IPS DF 4.7 (cell line): ENCODE measurements at regions not wholly inside any gene's neighbourhood (a gene's known extent, or its start where the extent isn't known, plus 50 kb on each side); places are given as distances from the start of the nearest gene placed in this dataset.
A peak's percentile ranks its signal among the peaks of the same experiment; 100 is the strongest.
"Not testable (repeated sequence)": the region's sequence is repeated elsewhere in the genome, so short reads cannot be mapped to it uniquely, and the experiment has no call there.

Experiments
- DNase-seq: peaks from one replicate; pipeline ENCODE4 v3.0.0-alpha.2; 2013; ENCODE audit warnings: low spot score; ENCODE audit errors: extremely low read depth

- no peak for DNase-seq
Observed at GRCh38 chr1:185681034-185681633, 53.1 kb upstream of the HMCN1 start.

DNA sequence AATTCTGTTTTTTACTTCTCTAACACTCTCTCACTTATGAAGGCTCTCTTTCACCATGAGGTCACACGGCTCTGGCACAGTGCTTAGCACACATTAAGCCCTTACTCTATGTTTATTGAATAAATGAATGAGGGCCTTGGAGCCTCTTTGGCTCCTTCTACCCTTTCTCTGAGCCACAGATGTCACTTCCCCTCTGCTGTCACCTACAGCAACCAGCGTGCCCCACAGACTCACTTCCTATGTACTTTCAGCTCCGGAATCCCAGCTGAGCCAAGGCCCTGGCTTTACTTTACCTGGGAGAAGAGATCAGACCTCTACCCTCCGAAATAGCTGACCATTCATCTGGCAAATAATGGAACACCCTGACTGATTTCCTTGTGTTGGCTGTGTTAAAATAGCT is 53.7 kb upstream of the HMCN1 start:
- DNase-seq: no peak

DNA sequence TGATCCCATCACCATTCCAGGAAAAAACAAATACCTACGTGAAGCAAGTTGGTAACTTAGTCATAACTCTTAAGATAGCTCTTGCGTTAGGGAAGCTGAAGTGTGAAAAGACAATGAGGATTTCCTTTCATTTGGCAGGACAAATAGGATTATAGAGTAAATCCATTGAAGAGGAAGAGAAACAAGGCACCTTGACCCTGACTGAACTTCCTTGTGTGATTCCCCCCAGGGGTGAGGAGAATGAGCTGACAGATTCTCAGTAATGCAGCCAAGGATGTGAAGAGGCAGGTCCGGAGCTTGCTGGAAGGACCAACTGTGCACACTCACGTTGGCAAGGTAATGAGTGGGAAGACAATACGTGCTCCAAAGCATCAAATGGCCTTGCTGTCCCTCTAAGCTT is 55.0 kb upstream of the HMCN1 start:
- DNase-seq: no peak

- no peak for DNase-seq
Observed at GRCh38 chr1:185676969-185677368, 57.2 kb upstream of the HMCN1 start.

- DNase-seq: no peak
Observed at GRCh38 chr1:185674201-185674600, 60.0 kb upstream of the HMCN1 start.

- no peak for DNase-seq
Observed at GRCh38 chr1:185672719-185673360, 61.4 kb upstream of the HMCN1 start.

DNA sequence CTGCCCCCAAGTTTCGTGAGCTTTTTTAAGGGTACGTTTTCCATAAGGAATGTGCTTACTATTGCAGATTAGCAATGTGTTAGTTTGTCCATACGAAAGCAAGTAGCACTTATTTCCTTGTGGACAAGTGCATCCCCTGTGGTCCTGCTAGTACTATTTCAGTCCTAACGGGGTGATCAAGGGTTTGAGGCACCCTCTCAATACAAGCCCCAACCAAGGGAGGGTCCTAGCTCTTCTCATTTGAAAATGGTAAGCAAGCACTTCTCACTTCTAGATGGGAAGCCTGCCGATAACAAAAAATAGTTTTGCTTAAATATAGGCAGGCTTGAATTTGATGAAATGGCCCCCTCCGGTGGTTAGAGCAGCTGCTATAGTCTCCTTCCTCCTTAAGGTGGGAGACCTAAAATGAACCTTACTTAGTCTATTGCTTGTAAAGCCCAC is 64.0 kb upstream of the HMCN1 start:
- no peak for DNase-seq

DNA sequence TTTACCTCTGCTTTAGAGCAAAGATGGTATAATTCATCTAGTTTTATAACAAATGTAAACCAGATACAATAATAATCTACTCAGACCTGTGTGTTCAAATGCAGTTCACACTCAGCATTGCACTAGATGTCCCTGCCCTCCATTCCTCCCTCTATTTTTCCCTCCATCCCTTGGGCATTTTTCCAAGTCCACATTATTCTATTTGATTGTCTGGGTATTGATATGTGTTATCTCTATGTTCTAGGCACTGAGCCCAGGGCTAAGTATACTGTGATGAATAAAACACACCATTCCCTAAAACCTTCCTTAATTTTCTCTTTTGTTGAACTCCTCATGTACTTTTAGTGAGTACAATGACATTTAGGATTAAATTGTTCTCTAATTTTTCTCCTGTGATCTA is 66.2 kb upstream of the HMCN1 start:
- no peak for DNase-seq

DNA sequence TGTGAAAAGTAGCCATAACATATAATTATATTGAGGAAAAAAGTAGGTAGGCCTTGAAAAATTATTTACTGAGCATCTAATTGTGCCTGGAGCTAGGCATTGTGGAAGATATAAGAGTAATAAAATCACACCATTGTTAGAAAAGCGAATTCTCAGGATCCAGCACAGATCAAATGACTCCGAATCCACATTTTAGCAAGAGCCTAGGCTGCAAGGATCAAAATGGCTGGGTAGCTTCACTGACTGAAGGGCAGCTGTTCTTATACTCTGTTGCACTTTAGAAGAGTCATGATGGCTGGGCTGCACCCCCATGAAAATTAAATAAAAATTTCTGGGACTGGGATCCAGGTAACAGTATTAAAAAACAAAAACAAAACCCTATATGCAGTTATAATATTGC is 67.6 kb upstream of the HMCN1 start:
- DNase-seq: no peak

DNA sequence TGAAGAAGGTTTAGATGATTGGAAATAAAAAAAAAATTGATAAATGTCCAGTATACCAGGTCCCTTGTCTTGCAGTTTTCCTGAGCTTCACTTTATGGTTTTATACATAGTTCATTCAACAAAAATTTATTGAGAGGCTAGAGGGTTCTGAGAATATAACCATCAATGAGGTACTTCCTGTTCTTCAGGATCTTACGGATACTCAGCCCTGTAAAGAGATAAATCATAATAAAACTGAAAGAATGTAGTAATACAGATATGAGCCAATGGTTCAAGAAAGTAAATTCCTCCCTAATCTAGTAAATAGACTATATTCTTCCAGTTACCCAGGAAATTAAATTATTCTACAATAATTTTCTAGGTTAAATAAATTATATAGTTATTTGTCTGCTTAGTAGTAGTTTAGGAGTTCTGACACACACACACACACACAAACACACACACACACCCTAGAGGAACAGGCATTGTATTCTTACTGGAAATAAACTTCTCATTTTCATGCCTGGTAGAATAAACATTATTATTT is 70.4 kb upstream of the HMCN1 start:
- no peak for DNase-seq

- DNase-seq: no peak
Observed at GRCh38 chr1:185663332-185663731, 70.9 kb upstream of the HMCN1 start.

DNA sequence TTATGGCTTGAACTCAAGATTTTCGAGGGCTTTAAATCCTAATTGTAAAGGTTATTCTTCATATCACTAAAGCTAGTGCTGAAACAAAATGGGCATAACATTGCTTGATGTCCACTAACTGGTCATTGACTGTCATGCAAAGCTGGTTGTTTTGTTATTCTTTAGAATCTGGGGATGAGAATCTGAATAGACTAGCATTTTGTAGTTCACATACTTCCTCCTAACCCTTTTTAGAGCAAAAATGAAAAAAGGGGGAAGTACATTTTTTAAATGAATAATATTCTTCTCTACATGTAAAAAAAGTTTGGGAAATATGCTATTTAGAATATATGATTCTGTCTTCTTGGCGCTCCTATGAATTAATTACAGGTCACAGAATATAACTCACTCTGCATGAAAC is 72.2 kb upstream of the HMCN1 start:
- DNase-seq: no peak

DNA sequence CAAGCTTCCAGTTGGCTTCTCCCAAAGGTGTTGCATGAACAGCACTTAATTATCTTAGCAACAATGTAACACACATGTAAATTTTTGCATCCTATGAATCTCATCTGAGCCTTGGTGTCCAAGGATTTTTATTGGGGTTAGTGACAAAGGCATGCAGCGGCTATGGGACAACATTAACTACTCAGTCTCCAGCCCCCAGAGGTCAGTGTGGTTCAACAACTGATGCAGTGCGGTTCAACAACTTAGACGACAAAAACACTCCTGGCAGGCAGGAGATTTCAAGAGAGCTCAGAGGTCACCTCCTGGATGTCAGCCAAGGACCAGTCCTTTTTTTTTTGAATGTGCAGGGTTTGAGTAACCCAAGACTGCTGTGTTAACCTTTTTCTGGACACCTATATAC is 77.5 kb upstream of the HMCN1 start:
- DNase-seq: no peak

DNA sequence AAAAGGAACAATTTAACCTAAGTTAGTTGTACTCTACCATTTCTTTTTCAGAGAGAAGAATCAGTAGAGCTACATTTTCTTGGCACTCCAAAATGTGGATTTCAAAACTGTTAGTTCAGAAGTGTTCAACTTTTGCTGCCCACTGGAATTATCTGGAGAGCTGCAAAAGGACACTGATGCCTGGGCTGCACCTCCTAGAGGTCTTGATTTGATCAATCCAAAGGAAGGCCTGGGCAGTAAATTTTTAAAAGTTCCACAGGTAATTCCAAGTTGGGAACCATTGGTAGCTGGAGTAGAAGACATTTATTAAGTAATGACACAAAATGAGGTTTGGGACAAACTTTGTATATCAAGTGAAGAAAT is 79.3 kb upstream of the HMCN1 start:
- DNase-seq: no peak

GRCh38 chr1:185654199-185654951 is 79.8 kb upstream of the HMCN1 start:
- no peak for DNase-seq

GRCh38 chr1:185653615-185654014 is 80.6 kb upstream of the HMCN1 start:
- no peak for DNase-seq

- DNase-seq: no peak
Observed at GRCh38 chr1:185652348-185652747, 81.8 kb upstream of the HMCN1 start.

DNA sequence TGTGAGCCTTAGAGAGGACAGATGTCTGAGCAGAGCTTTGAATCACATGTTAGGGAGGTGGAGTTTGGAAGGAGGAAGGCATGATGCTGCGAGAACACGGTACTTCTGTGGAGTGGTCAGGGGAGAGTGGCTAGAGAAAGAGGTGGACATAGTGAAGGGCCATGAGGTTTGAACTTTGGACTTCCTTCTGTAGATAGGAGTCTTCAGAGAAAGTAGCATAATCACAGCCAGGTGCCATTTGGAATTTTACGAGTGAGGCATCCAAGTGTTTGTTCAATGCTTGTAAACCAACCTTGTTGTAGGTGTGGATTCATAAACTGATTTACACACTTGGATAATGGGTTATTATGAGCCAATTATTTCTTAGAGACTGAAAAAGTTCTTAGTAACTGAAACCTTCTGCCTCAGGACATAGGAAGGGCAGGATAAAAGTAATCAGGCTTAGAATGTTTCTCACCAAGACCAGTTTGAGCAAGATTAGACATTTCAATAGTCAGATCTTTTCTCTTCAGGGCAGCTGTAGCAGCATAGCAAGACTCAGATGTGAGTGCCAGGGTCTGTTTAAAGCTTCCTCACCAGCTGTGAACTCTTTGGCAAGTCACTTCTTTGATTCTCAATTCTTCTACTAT is 83.5 kb upstream of the HMCN1 start:
- DNase-seq: no peak

- DNase-seq: no peak
Observed at GRCh38 chr1:185648858-185649589, 85.2 kb upstream of the HMCN1 start.

- not testable (repeated sequence) for DNase-seq
Observed at GRCh38 chr1:185647597-185648267, 86.5 kb upstream of the HMCN1 start.

- peak; percentile 96 for DNase-seq
Observed at GRCh38 chr1:185646202-185646683, 87.9 kb upstream of the HMCN1 start.
